ENCODE measurements at regions not wholly inside any gene's neighbourhood (a gene's known extent, or its start where the extent isn't known, plus 50 kb on each side); places are given as distances from the start of the nearest gene placed in this dataset.

DNA sequence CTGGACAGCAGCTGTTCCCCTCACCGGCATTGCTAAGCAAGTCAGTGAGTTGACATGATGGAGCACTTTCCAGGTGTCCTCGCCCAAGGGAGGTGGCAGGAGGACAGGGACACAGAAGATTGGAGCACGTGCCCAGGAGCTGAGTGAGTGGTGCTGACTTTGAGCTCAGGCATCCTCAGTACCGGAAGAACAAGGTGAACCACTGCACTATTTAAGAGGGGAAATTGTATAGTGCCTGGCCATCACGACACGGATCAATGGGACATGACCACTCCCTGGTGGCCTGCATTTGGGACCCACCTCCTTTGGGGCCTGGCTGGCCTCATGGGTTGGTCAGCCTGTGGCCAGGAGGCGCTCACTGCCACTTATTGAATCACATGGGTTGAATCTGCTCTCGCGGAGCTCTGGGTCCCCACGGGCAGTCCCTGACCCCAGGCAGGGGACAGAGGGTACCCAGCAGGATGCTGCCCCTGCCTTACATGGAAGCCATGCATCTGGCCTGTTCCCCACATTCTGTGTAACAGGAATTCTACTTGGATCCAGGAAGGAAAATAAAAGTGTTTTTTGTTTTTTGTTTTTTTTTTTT lies 206.9 kb upstream of the ZNF536 start:
- Histone ChIP-seq H2AFZ (ENCODE audit: insufficient read depth, low read depth, low read length, poor library complexity, severe bottlenecking) (no peak overlapping the region), H3K27me3 (replicated peaks in 1 of 4; ENCODE audit: control extremely low read depth in 1 of 4, control insufficient read depth in 3 of 4, insufficient read depth in 4 of 4, low read length in 3 of 4) (no peaks in the 10 kb centered on the region), H4K20me1 (ENCODE audit: control insufficient read depth, insufficient read depth, low read length, poor library complexity, severe bottlenecking) (no peaks in the 10 kb centered on the region), H3K4me1 (ENCODE audit: control insufficient read depth in 2 of 2, insufficient read depth in 2 of 2, low read length in 2 of 2) (no peaks in the 10 kb centered on the region), H3K27ac (ENCODE audit: low read length in 2 of 2) (no peak overlapping the region), H3K4me3 (ENCODE audit: control extremely low read depth in 1 of 5, extremely low read depth in 1 of 5, insufficient read depth in 1 of 5, low read depth in 2 of 5, low read length in 4 of 5) (no peak overlapping the region), H3K4me2 (replicated peaks; ENCODE audit: low read depth, low read length, poor library complexity, severe bottlenecking) (no peak overlapping the region), H3K79me2 (ENCODE audit: control insufficient read depth, insufficient read depth, low read length) (no peaks in the 10 kb centered on the region), H3K9me3 (ENCODE audit: control extremely low read depth in 1 of 3, control insufficient read depth in 2 of 3, insufficient read depth in 1 of 3, low read length in 2 of 3) (peaks cover 0 to 15% (median 0%) of the 10 kb centered on the region in 3 donors), H3K9ac (ENCODE audit: low read length) (no peak overlapping the region), H3K36me3 (replicated peaks in 1 of 2; ENCODE audit: control extremely low read depth in 1 of 2, control insufficient read depth in 1 of 2, extremely low read depth in 1 of 2, insufficient read depth in 2 of 2, low read length in 1 of 2) (no peaks in the 10 kb centered on the region)
- CTCF ChIA-PET = no interaction called here
- intact Hi-C loops (cut with micrococcal nuclease) = no loop called here
- ATAC-seq (ENCODE audit: low read depth) (no peak), DNase-seq (no peak)
- POLR2A ChIA-PET = no interaction called here
- no peak overlapping the region for H3K4me3 Mint-ChIP-seq
- TF ChIP-seq, protein P1, sequence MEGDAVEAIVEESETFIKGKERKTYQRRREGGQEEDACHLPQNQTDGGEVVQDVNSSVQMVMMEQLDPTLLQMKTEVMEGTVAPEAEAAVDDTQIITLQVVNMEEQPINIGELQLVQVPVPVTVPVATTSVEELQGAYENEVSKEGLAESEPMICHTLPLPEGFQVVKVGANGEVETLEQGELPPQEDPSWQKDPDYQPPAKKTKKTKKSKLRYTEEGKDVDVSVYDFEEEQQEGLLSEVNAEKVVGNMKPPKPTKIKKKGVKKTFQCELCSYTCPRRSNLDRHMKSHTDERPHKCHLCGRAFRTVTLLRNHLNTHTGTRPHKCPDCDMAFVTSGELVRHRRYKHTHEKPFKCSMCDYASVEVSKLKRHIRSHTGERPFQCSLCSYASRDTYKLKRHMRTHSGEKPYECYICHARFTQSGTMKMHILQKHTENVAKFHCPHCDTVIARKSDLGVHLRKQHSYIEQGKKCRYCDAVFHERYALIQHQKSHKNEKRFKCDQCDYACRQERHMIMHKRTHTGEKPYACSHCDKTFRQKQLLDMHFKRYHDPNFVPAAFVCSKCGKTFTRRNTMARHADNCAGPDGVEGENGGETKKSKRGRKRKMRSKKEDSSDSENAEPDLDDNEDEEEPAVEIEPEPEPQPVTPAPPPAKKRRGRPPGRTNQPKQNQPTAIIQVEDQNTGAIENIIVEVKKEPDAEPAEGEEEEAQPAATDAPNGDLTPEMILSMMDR (IDR thresholded peaks at IDR 0.05) = no peak
- TF ChIP-seq EZH2 (IDR thresholded peaks at IDR 0.05; ENCODE audit: borderline replicate concordance, insufficient read depth, low read depth, low read length, poor library complexity, severe bottlenecking) = no peak
- peaks cover 4% of the 10 kb centered on the region for H3K27me3 Mint-ChIP-seq
- H3K4me1 Mint-ChIP-seq = no peaks in the 10 kb centered on the region
- H3K27ac Mint-ChIP-seq = no peak overlapping the region
- peaks cover 3% of the 10 kb centered on the region for H3K9me3 Mint-ChIP-seq (ENCODE audit: insufficient read depth)
- 92% methylated on average over 10 of the region's 10 CpGs for WGBS (ENCODE audit: insufficient coverage)

DNA sequence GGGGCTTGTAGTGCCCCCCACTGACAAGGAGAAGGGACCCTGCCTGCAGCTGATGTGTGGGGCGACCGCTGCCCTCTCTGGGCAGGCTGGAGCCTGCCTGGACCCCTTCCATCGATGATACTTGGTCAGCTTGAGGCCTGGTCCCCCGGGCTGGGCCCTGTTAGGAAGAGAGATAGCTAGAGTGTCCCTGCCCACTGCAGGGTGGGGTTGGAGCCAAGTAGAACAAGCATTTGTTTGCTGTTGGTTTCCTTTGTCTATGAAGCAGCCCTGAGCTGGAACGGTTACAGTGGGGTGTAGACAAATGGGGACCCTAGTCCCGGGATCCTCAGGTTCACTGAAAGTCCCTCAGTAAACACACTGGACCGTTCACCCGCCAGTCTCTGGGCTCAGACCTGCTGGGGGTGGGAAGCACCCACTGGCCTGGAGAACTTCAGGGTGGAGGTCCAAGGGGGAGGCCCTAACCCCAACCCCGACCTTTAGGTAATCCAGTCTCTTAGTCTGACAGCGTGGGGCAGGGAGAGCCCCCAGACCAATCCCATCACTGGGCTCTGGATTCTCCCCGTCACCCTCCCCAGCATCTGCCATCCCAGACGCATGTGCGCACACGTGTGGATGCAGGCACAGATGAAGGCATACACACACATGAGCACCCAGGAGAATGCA lies 204.8 kb upstream of the ZNF536 start:
- Mint-ChIP-seq H3K9me3 (ENCODE audit: insufficient read depth) (peaks cover 3% of the 10 kb centered on the region), H3K27me3 (peaks cover 4% of the 10 kb centered on the region), H3K4me1 (no peaks in the 10 kb centered on the region), H3K4me3 (no peak overlapping the region), H3K27ac (no peak overlapping the region)
- ChIA-PET POLR2A (no interaction called here), CTCF (no interaction called here)
- intact Hi-C loops (cut with micrococcal nuclease) = no loop called here
- H4K20me1 ChIP-seq (ENCODE audit: control insufficient read depth, insufficient read depth, low read length, poor library complexity, severe bottlenecking) = no peaks in the 10 kb centered on the region
- H3K27ac ChIP-seq (ENCODE audit: low read length in 2 of 2) = no peak overlapping the region
- WGBS (ENCODE audit: insufficient coverage) = 94% methylated on average over 14 of the region's 14 CpGs
- H3K36me3 ChIP-seq (replicated peaks in 1 of 2; ENCODE audit: control extremely low read depth in 1 of 2, control insufficient read depth in 1 of 2, extremely low read depth in 1 of 2, insufficient read depth in 2 of 2, low read length in 1 of 2) = no peaks in the 10 kb centered on the region
- no peak overlapping the region for H3K4me2 ChIP-seq (replicated peaks; ENCODE audit: low read depth, low read length, poor library complexity, severe bottlenecking)
- TF ChIP-seq, protein P1 (IDR thresholded peaks at IDR 0.05) = no peak
- TF ChIP-seq EZH2 (IDR thresholded peaks at IDR 0.05; ENCODE audit: borderline replicate concordance, insufficient read depth, low read depth, low read length, poor library complexity, severe bottlenecking) = no peak
- H3K9ac ChIP-seq (ENCODE audit: low read length) = no peak overlapping the region
- ATAC-seq (ENCODE audit: low read depth) (no peak), DNase-seq (no peak)
- no peaks in the 10 kb centered on the region for H3K79me2 ChIP-seq (ENCODE audit: control insufficient read depth, insufficient read depth, low read length)
- H3K9me3 ChIP-seq (ENCODE audit: control extremely low read depth in 1 of 3, control insufficient read depth in 2 of 3, insufficient read depth in 1 of 3, low read length in 2 of 3) = peaks cover 0 to 12% (median 0%) of the 10 kb centered on the region in 3 donors
- H2AFZ ChIP-seq (ENCODE audit: insufficient read depth, low read depth, low read length, poor library complexity, severe bottlenecking) = no peak overlapping the region
- H3K27me3 ChIP-seq (replicated peaks in 1 of 4; ENCODE audit: control extremely low read depth in 1 of 4, control insufficient read depth in 3 of 4, insufficient read depth in 4 of 4, low read length in 3 of 4) = no peaks in the 10 kb centered on the region
- H3K4me1 ChIP-seq (ENCODE audit: control insufficient read depth in 2 of 2, insufficient read depth in 2 of 2, low read length in 2 of 2) = no peaks in the 10 kb centered on the region
- H3K4me3 ChIP-seq (ENCODE audit: control extremely low read depth in 1 of 5, extremely low read depth in 1 of 5, insufficient read depth in 1 of 5, low read depth in 2 of 5, low read length in 4 of 5) = no peak overlapping the region
